GM19043 (cell line): ENCODE measurements at regions not wholly inside any gene's neighbourhood (a gene's known extent, or its start where the extent isn't known, plus 50 kb on each side); places are given as distances from the start of the nearest gene placed in this dataset.
"Not testable (repeated sequence)": the region's sequence is repeated elsewhere in the genome, so short reads cannot be mapped to it uniquely, and the experiment has no call there.

ENCODE experiments used
- ATAC-seq: cut with Tn5 transposase; IDR thresholded peaks from one replicate; pipeline ENCODE4 v1.9.1; 2021; ENCODE audit warnings: low read depth; ENCODE audit not compliant: unreplicated experiment

GRCh38 chr10:61818251-61818650 lies 83.2 kb upstream of the ARID5B start:
- ATAC-seq: not testable (repeated sequence)

- no peak for ATAC-seq
Observed at GRCh38 chr10:61819208-61819607, 82.3 kb upstream of the ARID5B start.

- ATAC-seq: no peak
Observed at GRCh38 chr10:61821153-61821552, 80.3 kb upstream of the ARID5B start.

- ATAC-seq: no peak
Observed at GRCh38 chr10:61821693-61822092, 79.8 kb upstream of the ARID5B start.

GRCh38 chr10:61822096-61822495 lies 79.4 kb upstream of the ARID5B start:
- ATAC-seq: no peak

GRCh38 chr10:61822781-61823230 lies 78.7 kb upstream of the ARID5B start:
- no peak for ATAC-seq

- no peak for ATAC-seq
Observed at GRCh38 chr10:61825001-61825400, 76.5 kb upstream of the ARID5B start.

- no peak for ATAC-seq
Observed at GRCh38 chr10:61825628-61826027, 75.9 kb upstream of the ARID5B start.

- ATAC-seq: no peak
Observed at GRCh38 chr10:61828034-61828433, 73.5 kb upstream of the ARID5B start.

GRCh38 chr10:61828788-61829187 lies 72.7 kb upstream of the ARID5B start:
- ATAC-seq: no peak

- ATAC-seq: no peak
Observed at GRCh38 chr10:61830072-61830845, 71.2 kb upstream of the ARID5B start.

GRCh38 chr10:61830846-61831273 lies 70.6 kb upstream of the ARID5B start:
- ATAC-seq: no peak

- no peak for ATAC-seq
Observed at GRCh38 chr10:61832866-61833481, 68.5 kb upstream of the ARID5B start.

GRCh38 chr10:61834519-61834918 lies 67.0 kb upstream of the ARID5B start:
- ATAC-seq: no peak

- no peak for ATAC-seq
Observed at GRCh38 chr10:61835069-61835945, 66.2 kb upstream of the ARID5B start.

- no peak for ATAC-seq
Observed at GRCh38 chr10:61835946-61836887, 65.3 kb upstream of the ARID5B start.

- no peak for ATAC-seq
Observed at GRCh38 chr10:61836888-61837754, 64.4 kb upstream of the ARID5B start.

GRCh38 chr10:61837755-61838171 lies 63.7 kb upstream of the ARID5B start:
- no peak for ATAC-seq

- ATAC-seq: no peak
Observed at GRCh38 chr10:61839916-61840315, 61.6 kb upstream of the ARID5B start.
